ENCODE measurements at regions not wholly inside any gene's neighbourhood (a gene's known extent, or its start where the extent isn't known, plus 50 kb on each side); places are given as distances from the start of the nearest gene placed in this dataset.
"Not testable (repeated sequence)": the region's sequence is repeated elsewhere in the genome, so short reads cannot be mapped to it uniquely, and the experiment has no call there.

DNA sequence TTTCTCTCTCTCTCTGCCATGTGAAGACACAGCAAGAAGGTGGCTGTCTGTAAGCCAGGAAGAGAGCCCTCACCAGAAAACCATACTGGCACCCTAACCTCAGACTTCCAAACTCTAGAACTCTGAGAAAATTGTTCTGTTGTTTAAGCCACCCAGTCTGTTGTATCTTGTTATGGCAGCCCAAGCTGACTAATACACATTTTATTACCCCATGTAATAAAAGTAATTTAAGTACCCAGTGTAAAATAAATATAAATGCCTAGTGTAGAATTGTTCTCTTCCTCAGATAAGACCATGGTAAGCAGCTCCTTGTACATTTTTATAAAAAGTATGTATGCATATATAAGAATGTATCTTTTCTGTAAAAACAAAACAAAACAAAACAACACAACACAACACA, 119.7 kb downstream of the DTL start:
- no peak for DNase-seq (ENCODE audit: low spot score)

DNA sequence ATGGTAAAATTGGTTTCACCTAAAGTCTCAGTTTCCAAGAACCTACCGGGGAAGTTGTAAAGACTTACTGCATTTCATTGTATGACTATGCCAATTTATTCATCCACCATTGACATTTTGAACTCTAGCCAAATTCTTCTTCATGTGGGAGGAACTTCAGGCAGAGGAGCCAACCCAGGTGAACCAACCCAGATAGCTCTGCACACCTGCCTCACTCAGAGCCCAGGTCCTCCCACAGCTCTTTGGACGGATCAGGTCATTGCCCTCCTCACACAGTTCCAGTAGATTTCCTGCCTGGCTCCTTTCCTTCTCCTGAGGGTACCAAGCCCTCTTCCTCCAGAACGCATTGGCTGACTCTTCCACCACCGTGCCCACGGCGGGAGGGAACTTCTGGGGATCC, 121.7 kb downstream of the DTL start:
- DNase-seq (ENCODE audit: low spot score) = no peak

DNA sequence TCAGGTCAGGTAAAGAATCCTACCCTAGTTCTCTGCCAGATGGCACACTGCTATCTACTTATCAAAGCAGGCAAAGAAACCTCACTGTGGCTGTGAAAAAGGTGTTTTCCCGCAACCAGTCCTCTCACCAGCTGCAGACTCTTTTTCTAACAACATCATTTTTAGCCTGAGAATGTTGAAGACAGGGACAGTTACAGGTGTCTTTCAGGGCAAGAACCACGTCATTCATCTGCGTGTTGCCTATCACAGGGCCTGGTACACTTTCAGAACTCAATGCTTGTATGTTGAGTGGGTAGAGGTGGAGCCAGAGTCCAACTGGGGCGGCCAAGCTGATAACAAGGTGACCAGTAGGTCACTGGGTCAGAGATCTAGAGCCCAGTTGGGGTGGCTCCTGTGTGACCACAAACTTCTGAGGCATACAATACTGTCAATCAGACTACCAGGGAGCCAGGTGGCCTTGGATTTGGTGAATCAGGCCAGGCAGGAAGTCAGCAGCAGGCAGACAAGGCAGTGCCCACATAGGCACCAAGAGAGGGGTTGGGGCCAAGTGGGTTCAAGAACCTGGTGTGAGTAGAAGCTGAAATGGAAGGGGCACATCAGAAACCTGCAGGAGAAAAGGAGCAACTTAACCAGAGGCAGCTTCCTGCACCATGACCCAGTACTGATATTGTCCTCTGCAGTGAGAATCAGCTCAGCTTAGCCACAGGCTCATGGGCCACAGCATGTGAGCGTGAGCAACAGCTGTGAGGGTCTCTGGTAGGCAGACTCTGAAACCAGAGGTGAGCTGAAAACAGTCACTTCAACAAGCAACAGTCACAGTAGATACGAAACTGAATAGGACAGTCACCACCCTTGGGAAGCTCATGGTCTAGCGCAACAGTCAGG, 123.6 kb downstream of the DTL start:
- no peak for DNase-seq (ENCODE audit: low spot score)

GRCh38 chr1:212161231-212161781, 123.9 kb upstream of the PPP2R5A start:
- peak; percentile 8 for DNase-seq (ENCODE audit: low spot score)

GRCh38 chr1:212162635-212163034, 122.6 kb upstream of the PPP2R5A start:
- no peak for DNase-seq (ENCODE audit: low spot score)

DNA sequence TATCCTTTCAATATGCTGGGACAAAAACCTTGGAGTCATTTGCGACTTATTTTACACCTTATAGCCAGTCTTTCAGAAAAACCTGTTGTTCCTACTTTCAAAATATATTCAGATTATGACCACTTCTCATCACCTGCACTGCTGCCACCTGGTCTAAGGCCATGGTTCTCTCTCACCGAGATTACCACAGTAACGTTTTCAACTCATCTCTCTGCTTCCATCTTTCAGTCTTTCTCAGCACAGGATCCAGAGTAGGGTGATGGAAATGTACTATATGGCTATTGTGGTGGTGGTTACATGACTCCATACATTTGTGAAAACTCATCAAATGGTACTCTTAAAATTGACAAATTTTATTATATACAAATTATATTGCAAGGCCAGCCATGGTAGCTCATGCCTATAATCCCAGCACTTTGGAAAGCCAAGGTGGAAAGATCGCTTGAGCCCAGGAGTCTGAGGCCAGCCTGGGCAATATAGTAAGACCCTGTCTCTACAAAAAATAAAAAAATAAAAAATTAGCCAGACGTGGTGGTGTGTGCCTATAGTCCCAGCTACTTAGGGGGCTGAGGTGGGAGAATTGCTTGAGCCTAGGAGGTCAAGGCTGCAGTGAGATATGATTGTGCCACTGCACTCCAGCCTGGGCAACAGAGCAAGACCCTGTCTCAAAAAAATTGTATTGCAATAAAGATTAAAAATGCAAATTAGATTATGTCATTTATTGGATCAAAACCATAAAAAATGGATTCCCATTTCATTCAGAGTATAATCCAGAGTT, 120.9 kb upstream of the PPP2R5A start:
- no peak for DNase-seq (ENCODE audit: low spot score)

GRCh38 chr1:212166244-212166643, 119.0 kb upstream of the PPP2R5A start:
- DNase-seq (ENCODE audit: low spot score) = no peak

DNA sequence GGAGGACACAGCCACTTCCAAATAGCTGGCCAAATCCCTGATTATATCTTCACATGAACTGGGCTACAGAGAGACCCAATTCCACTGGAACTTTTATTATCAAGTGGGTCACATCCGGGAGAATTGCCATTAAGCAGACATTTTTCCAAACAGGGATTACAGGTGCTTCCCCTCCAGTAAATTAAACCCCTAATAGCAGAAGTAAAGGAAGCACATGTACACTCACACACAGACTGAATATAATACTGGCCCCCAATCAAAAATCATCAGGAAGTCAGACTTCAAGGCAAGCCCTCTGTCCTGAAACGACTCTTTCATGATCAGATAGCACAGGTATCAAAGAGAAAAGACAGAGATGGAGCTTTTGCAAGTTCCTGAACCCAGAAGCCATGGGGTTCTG, 118.6 kb upstream of the PPP2R5A start:
- DNase-seq (ENCODE audit: low spot score) = no peak

DNA sequence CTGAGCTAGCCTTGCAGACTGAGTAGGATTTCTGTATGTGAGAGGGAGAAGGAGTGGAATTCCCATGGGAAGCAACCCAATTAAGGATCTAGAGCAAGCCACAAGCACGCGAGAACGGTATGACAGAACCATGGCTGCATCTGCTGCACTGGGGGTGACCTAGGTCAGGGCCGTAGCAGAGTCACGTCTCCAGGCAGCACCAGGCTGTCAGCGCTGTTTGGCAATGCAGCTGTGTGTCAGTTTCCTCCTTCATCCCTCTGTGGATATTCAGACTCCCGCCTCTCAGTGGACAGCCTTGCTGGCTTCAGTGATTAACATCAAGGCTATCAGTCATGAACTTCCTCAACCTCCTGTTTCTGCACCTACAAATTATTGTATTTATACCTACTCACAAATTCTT, 118.1 kb upstream of the PPP2R5A start:
- DNase-seq (ENCODE audit: low spot score) = no peak

DNA sequence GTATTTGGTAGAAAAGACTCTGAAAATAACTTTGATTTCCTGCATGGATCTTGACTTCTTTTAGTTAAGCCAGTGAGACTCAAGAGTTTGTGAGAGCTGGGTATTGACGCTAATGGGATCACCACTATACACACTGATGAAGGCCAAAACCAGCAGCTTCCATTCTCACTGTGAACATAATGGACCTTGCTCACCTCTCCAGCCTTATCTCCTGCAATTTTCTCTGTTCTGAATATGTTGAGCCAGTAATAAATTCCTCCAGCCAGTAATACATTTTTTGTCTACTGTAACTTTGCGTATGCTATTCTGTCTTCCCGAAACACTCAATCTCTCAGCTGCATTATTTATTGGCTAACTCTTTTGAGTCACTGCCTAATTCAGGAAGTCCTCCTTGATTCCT, 111.6 kb upstream of the PPP2R5A start:
- no peak for DNase-seq (ENCODE audit: low spot score)

GRCh38 chr1:212174295-212174694, 110.9 kb upstream of the PPP2R5A start:
- DNase-seq (ENCODE audit: low spot score) = not testable (repeated sequence)

GRCh38 chr1:212177542-212177941, 107.7 kb upstream of the PPP2R5A start:
- DNase-seq (ENCODE audit: low spot score) = no peak

- no peak for DNase-seq (ENCODE audit: low spot score)
Measured at GRCh38 chr1:212178851-212179250, 106.4 kb upstream of the PPP2R5A start.

GRCh38 chr1:212179394-212180076, 105.7 kb upstream of the PPP2R5A start:
- DNase-seq (ENCODE audit: low spot score) = peak; percentile 89

- DNase-seq (ENCODE audit: low spot score) = no peak
Measured at GRCh38 chr1:212181015-212181882, 104.0 kb upstream of the PPP2R5A start.

GRCh38 chr1:212182171-212182570, 103.0 kb upstream of the PPP2R5A start:
- DNase-seq (ENCODE audit: low spot score) = no peak

DNA sequence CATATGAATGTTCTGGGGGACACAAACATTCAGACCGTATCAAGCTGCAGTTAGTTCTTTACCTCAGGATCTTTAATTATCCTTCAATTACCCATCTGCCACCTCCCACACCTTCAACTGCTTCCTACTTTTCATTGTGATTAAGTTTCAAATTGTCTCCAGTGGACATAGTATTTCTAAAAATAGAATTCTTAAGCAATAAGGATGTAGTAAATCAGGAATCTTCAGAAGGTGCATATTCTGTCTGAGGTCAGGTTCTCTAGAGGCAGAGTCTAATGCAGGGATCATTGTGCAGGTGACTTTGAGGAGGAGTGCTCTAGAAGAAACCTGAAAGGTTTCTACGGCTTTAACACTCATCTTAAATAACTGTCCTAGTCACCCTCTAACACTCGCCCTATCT, 102.6 kb upstream of the PPP2R5A start:
- no peak for DNase-seq (ENCODE audit: low spot score)

- DNase-seq (ENCODE audit: low spot score) = no peak
Measured at GRCh38 chr1:212186427-212187207, 98.6 kb upstream of the PPP2R5A start.

GRCh38 chr1:212188599-212189351, 96.4 kb upstream of the PPP2R5A start:
- no peak for DNase-seq (ENCODE audit: low spot score)

DNA sequence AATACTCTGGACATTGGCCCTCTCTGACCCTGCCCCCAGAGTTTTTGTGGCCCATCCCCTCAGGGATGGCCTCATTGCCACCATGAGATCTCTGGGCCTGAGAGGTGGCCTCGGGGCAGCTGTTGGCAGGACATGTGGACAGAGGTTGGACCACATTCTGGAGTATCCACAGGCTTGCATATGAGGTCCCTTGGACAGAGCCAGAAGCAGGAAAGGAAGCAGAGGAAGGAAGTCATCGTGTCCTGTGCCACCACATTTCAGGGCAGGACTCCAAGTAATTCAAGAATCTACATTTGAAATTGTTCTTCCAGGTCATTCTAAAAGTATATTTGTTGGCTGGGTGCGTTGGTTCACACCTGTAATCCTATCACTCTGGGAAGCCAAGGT, 95.9 kb upstream of the PPP2R5A start:
- no peak for DNase-seq (ENCODE audit: low spot score)

All from RKO (cell line).